ENCODE measurements at regions not wholly inside any gene's neighbourhood (a gene's known extent, or its start where the extent isn't known, plus 50 kb on each side); places are given as distances from the start of the nearest gene placed in this dataset.

DNA sequence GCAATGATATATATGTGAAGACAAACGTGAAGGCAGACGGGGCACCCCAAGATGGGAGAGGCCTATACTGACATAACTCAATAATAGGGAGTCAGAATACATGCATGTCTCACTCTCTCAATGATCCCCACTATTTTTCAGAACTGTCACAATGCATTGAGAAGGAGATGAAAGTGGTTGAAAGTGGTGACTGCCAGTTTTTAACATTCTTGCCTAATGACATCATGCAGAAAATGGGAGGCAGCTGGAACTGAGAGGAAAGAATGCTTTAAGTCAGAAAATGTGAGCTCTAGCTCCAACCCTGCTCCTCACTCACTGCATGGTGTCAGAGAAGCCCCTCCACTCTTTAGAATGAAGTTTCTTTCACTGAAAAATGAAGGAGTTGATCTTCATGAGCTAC is 55.3 kb upstream of the P2RY1 start:
- no peaks in the 10 kb centered on the region for H3K9me3 ChIP-seq (ENCODE audit: control insufficient read depth in 1 of 2, low read length in 2 of 2)
- H3K4me3 ChIP-seq (ENCODE audit: low read depth in 1 of 2, low read length in 2 of 2), result no peak overlapping the region
- no peaks in the 10 kb centered on the region for H3K4me1 ChIP-seq (ENCODE audit: control insufficient read depth in 1 of 2, insufficient read depth in 2 of 2, low read length in 2 of 2)
- no peaks in the 10 kb centered on the region for H3K27me3 ChIP-seq (ENCODE audit: low read depth, low read length)
- no peak overlapping the region for H3K27ac ChIP-seq (ENCODE audit: low read length)
- no peaks in the 10 kb centered on the region for H3K36me3 ChIP-seq (ENCODE audit: control insufficient read depth in 1 of 2, insufficient read depth in 2 of 2, low read length in 2 of 2)

DNA sequence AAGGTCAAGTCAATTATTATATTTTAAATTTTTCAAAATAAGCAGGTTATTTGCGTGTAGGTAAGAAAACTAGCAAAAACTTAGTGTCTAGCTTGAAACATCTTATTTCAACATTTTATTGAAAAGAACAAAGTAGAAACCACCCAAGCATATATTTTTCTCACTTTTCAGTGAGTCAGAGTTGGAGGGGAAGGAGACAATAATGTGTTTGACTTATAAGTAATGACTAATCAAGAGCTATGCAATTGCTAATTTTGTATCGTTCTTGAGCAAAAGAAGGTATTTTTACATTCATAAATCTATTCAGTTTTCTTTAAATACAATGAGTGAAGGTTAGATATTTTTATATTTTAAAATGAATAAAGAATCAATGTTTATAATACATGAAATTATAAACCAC is 54.4 kb upstream of the P2RY1 start:
- Histone ChIP-seq H3K4me3 (ENCODE audit: low read depth in 1 of 2, low read length in 2 of 2) (no peak overlapping the region), H3K36me3 (ENCODE audit: control insufficient read depth in 1 of 2, insufficient read depth in 2 of 2, low read length in 2 of 2) (no peaks in the 10 kb centered on the region), H3K4me1 (ENCODE audit: control insufficient read depth in 1 of 2, insufficient read depth in 2 of 2, low read length in 2 of 2) (no peaks in the 10 kb centered on the region), H3K27ac (ENCODE audit: low read length) (no peak overlapping the region), H3K27me3 (ENCODE audit: low read depth, low read length) (no peaks in the 10 kb centered on the region), H3K9me3 (ENCODE audit: control insufficient read depth in 1 of 2, low read length in 2 of 2) (no peaks in the 10 kb centered on the region)

DNA sequence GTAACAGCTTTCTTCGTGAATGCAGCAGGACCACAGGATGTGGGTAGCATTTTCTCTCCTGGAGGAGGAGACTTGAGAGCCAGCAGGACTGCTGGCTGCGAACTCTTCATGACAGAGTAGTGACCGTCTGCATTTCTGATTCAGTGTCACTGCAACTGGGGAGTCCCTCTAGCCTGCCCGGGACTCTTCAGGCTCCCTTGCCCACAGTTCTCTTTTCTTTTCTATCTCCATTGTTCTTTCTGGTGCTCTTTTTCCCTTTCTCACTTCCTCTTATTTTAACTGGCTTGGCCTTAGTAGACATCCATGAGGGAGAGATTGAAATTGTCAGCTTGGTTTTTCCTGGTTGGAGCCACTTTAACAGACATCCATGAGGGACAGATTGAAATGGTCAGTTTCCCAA is 49.9 kb upstream of the P2RY1 start:
- H3K36me3 ChIP-seq (ENCODE audit: control insufficient read depth in 1 of 2, insufficient read depth in 2 of 2, low read length in 2 of 2), result no peaks in the 10 kb centered on the region
- no peaks in the 10 kb centered on the region for H3K9me3 ChIP-seq (ENCODE audit: control insufficient read depth in 1 of 2, low read length in 2 of 2)
- H3K27ac ChIP-seq (ENCODE audit: low read length), result no peak overlapping the region
- no peaks in the 10 kb centered on the region for H3K27me3 ChIP-seq (ENCODE audit: low read depth, low read length)
- no peak overlapping the region for H3K4me3 ChIP-seq (ENCODE audit: low read depth in 1 of 2, low read length in 2 of 2)
- no peaks in the 10 kb centered on the region for H3K4me1 ChIP-seq (ENCODE audit: control insufficient read depth in 1 of 2, insufficient read depth in 2 of 2, low read length in 2 of 2)

All from muscle layer of duodenum (tissue), 2 donors.